ENCODE measurements at regions not wholly inside any gene's neighbourhood (a gene's known extent, or its start where the extent isn't known, plus 50 kb on each side); places are given as distances from the start of the nearest gene placed in this dataset.

DNA sequence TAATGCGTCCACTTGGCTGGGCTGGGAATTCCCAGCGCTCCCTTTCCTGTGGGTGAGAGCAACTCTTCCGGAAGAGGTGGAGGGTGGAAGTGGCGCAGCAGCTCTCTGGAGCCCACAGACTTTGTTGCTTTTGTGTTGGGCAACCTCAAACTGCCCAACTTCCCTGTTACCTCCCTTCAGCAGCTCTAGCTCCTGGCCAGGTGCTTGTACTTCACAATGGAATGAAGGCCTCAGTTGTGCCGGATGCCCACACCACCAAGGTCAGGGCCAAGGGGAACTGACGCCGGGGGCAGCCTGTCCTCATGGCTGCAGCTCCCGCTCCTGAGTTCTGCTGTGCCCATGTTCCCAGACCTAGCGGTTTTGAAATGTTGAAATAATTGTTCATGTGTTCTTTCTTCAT, 322.9 kb downstream of the GALR1 start:
- no peak for DNase-seq (ENCODE audit: low read depth in 3 of 3)

DNA sequence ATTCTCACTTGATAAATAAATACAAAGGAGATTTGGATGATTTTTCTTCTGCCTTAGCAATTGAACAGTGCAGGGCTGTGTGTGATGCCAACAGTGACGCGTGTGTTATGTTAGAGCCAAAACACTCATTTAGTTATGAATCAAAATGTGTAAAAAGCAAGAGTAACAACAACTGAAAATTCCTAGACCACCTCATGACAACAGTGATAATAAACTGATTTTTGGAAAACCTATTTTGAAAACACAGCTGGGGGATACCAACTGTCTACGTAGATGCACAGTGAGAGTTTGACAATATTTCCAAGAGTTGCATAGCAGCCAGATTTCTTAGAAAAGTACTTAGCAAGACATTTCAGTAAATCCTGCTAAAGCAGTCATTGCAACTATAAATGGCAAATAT, 323.9 kb downstream of the GALR1 start:
- no peak for DNase-seq (ENCODE audit: low read depth in 3 of 3)

DNA sequence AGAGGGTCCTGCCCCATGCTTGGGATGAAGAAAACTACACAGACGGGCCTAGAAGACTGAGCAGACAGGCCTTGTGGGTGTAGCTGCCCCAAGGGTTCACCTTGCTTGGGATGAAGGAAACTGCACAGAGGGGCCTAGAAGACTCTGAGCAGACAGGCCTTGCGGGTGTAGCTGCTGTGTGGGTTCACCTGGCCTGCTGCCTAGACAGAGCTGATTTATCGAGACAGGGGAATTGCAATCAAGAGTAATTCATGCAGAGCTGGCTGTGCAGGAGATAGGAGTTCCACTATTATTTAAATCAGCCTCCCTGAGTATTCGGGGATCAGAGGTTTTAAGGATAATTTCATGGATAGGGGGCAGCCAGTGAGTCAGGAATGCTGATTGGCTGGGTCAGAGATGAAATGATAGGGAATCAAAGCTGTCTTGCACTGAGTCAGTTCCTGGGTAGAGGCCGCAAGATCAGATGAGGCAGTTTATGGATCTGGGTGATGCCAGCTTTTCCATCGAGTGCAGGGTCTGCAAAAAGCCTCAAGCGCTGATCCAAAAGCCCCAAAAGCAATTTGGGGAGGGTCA, 341.4 kb downstream of the GALR1 start:
- no peak for DNase-seq (ENCODE audit: low read depth in 3 of 3)

GRCh38 chr18:77597726-77598125, 348.1 kb downstream of the GALR1 start:
- no peak for DNase-seq (ENCODE audit: low read depth in 3 of 3)

DNA sequence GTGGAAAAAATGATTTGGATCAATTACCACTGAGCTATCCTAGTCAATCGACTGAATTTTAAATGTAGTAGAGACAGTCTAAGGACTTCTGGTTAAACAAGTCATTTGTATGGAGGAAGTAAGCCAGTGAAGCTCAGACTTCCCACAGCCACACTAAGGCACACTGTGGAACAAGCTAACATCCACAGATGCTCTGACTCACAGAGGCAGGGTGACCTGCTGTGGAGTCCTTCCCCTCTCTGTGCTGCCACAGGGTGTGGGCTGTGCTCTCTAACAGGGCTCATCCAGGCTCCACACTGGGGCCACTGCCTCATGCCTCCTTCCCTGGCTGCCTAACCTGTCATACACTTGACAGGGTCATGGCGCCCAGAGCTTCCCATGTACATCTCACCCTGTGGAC, 351.0 kb downstream of the GALR1 start:
- no peak for DNase-seq (ENCODE audit: low read depth in 3 of 3)

DNA sequence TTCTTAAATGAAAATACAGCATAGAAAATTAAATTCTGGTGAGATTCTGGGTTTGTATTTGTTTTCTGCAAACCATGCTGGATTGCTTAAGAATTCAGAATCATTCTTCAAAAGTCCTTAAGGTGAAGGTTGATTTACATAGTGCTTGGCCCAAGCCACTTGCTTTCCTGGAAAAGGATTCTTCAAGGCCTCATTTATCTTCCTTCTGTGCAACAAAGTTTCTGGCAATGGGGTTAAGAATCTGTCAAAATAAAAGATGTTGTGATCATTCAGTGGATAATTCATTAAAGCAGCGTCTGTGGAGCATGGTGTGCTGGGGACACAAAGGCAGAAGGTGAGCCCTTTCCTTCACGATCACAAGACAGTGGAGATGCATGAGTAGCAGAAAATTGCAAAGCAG, 351.9 kb downstream of the GALR1 start:
- no peak for DNase-seq (ENCODE audit: low read depth in 3 of 3)

DNA sequence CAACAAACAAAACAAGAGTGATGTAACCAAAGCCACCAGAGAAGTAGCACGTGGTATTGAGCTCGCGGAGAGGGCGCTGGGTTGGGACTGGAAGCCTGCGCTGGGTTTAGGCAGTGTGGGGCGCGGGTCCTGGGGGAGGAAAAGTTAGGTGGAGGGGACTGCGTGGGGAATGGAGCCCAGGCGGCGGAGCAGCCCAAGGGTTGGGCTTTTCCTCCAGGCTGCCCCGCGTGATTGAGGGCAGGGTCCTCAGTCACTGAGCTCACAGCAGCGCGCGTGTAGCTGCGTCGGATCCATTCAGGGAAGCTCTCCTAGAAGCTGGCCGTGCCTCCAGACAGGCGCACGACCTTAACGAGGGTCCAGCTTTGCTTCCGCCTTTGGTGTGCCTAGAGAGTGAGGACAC, 357.4 kb downstream of the GALR1 start:
- DNase-seq (ENCODE audit: low read depth in 3 of 3) = no peak

GRCh38 chr18:77608807-77609206, 359.2 kb downstream of the GALR1 start:
- DNase-seq (ENCODE audit: low read depth in 3 of 3) = no peak

DNA sequence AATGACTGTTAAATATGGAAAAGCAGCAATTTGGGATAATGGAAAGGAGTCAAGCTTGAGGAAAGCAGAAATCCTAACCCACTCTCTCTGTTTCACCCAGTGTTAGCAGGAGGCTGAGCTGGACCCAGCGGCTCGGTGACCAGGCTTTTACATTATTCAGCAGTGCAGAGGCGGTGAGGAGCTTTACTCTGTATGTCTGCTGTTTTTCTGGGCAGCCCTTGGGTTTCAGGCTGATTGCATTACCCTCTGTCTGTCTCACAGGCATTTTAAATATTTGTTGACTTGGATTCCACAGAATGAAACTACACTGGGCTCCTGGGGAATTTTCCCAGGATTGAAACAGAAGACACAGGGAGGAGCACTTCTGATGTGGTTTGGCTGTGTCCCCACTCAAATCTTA, 368.0 kb downstream of the GALR1 start:
- no peak for DNase-seq (ENCODE audit: low read depth in 3 of 3)

DNA sequence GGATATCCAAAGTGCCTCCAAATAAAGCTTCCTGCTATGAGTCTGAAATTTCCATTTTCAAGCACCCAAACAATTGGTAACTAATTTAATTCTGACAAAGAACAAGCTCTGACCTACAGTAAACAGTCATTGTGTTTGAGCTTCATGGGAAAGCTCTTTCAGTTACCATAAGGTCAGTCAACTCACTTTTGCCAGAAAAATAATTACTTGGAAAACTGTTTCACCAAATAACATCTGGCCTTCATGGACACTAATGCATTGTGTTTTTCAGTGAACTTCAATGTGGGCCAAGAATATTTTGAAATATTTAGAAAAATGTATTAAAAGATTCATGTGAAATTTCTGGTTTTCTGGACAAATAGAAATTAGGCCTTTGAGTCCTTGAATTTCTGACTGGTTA, 369.9 kb downstream of the GALR1 start:
- DNase-seq (ENCODE audit: low read depth in 3 of 3) = no peak

GRCh38 chr18:77622009-77622692, 372.5 kb downstream of the GALR1 start:
- DNase-seq (ENCODE audit: low read depth in 3 of 3) = peak in 2 of 3 donors; percentile 2 to 3

- DNase-seq (ENCODE audit: low read depth in 3 of 3) = no peak
These were observed 383.1 kb downstream of the GALR1 start for GRCh38 chr18:77632758-77633157.

GRCh38 chr18:77634494-77634893, 384.8 kb downstream of the GALR1 start:
- no peak for DNase-seq (ENCODE audit: low read depth in 3 of 3)

DNA sequence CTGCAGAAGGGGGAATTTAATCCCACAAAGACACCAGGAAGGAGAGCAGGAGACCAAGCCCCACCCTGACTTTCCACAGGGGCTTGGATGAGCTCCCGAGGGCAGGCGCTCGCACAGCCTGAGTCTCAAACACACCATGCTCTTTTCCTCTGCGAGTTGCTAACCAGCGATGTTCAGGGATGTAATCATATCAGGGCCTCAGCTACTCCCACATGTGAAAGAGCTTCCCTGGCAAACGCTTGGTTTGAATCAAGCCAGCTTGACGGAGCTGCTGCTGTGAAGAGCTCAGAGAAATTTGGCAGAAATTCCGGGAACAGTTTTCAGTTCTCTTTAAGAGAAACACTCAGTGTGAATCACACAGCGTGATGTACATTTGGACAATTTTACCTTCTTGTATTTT, 385.8 kb downstream of the GALR1 start:
- DNase-seq (ENCODE audit: low read depth in 3 of 3) = no peak

DNA sequence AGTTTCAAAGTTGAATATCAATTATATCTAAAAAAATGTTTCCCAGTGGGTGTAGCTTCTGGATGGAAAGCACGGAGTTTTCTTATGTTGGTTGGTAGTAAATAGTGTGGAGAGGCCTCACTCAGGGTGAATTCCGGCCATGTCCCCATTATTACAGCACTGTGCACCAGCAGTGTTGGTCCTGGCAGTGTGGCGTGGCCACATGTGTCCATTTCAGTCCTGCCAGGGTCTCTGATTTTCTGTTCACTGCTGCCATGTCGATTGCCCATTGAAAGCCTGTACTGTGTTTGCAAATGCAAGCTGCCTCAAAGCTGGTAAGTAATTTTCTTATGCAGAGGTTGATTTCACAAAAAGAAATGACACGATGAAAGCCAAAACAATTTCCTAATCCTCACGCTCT, 386.2 kb downstream of the GALR1 start:
- DNase-seq (ENCODE audit: low read depth in 3 of 3) = no peak

DNA sequence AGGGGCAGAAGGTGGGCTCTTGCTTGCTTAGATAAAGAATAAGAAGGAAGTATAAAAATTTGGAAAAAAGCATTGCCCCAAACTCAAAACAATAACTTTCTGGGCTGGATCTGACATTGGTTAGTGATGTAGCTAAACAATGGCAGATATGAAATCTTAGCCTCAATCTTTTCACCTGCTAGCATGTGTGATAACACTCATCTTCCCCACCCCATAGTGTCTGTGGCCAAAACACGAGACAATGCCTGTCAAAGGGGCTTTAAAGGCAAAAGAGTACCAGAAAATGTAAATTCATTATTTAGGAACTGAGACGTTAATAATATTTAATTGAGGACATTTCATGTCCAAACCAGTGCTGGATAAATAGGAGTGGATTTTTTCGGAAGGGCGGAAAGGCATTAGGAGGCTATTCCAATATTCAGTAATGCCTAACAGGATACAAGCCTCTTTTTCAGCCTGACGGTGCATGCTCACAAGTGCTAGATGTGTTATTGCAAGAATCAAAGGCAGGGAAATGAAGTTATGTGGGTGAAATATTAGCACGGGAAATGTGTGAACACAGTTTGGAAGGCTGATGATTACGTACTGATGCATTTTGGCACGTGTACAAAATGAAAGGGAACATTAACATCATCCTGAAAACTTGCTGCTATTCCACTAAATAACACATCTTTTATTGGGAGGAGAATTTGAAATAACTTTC, 395.7 kb downstream of the GALR1 start:
- DNase-seq (ENCODE audit: low read depth in 3 of 3) = no peak

DNA sequence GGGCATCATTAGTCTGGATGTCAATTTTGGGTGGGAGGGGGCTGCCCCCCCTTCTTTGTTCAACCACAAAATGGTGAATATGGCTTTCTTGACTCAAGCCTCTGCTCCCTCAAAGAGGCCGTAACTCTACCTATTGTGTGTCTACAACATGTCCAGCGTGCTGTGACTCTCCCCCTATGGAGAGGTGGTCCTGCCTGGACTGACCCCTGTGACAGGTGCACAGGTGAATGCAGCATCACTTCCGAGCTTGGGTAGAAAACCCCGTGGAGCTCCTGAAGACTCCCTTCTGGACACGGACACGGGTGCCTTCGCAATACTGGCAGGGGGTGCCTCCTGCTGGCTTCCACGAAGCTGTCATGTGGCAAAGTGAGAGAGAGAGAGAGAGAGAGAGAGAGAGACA, 397.8 kb downstream of the GALR1 start:
- no peak for DNase-seq (ENCODE audit: low read depth in 3 of 3)

GRCh38 chr18:77648411-77648810, 398.8 kb downstream of the GALR1 start:
- no peak for DNase-seq (ENCODE audit: low read depth in 3 of 3)

DNA sequence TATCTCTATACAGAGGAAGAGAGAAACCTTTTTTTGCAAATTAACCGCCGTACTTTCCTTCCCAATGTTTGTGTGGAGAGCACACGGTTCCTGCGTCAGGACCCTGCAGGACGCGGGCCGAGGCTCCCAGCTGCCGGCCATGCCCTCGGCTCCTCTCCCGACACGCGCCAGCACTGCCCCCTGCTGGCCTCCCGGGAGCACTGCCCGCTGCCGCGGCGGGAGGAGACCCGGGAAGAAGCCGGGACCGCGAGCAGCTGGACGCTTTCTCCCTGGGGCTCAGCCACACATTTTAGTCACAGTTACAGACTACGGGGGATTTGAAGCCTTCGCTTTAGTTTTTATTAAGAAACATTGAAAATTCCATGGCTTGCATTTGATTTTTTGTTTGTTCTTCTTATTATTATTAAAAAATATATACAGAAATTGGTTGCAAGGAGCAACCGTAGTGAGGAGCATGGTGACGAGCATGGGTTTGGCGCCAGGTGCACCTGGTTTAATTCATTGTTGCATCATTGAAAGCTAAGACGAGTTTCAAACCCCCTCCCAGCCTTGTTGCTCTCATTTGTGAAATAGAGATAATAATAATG, 401.2 kb downstream of the GALR1 start:
- peak; percentile 24 to 56 (median 35) for DNase-seq (ENCODE audit: low read depth in 3 of 3)

- DNase-seq (ENCODE audit: low read depth in 3 of 3) = no peak
These were observed 401.8 kb downstream of the GALR1 start for GRCh38 chr18:77651441-77651840.

DNA sequence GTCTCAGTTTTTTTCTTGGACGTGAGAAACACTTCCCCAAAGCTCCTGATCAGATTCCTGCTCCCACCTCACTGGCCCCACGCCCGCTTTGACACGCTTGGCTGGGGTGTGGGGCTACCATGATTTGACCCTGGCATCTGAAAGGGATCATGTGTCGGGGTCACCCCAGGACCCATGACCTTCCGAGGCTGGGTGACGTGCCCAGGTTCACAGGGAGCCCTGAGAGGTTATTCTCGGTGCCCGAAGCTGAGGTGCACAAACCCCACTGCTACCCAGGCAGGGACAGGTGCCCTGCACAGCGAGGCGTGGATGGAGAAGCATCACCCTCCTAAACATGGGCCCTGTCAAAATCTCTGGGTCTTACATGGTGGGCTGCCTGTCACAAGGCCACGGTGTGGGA, 404.1 kb downstream of the GALR1 start:
- no peak for DNase-seq (ENCODE audit: low read depth in 3 of 3)

DNA sequence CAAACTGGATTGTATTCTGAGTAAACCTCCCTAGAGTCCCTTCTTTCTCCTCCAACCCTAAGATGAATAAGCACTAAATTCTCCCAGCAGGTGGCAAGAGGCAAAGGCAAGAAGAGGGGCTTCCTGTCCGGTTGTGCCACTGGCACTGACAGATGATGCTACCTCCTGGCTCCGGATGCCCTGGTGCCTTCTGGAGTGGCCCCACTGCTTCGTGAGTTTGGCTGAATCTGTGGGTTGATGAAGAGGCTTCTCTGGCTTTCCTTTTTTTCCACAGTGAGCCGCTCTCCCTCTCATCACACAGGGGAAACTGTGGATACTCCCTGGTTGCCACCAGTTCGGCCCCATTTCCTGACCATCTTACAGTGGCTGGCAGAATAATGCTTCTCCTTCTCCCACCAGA, 404.7 kb downstream of the GALR1 start:
- no peak for DNase-seq (ENCODE audit: low read depth in 3 of 3)
